Osteoblast (primary cell): ENCODE measurements at regions not wholly inside any gene's neighbourhood (a gene's known extent, or its start where the extent isn't known, plus 50 kb on each side); places are given as distances from the start of the nearest gene placed in this dataset.

Experiments
- DNase-seq: peaks from one replicate; pipeline ENCODE4 v3.0.0; 2011; ENCODE audit warnings: low spot score, mixed read lengths; ENCODE audit not compliant: insufficient read length; ENCODE audit errors: missing footprints
- H2AFZ ChIP-seq: 2 replicates; pipeline ENCODE4 v1.6.0; 2011; ENCODE audit warnings: mild to moderate bottlenecking, low read length
- H3K27ac ChIP-seq: 2 replicates; pipeline ENCODE4 v1.5.1; 2011; ENCODE audit warnings: mild to moderate bottlenecking, low read depth, low read length, moderate library complexity
- H3K27me3 ChIP-seq: 2 replicates; pipeline ENCODE4 v1.6.0; 2012; ENCODE audit warnings: mild to moderate bottlenecking, control low read depth, inconsistent platforms, low read length, moderate library complexity; ENCODE audit not compliant: insufficient read depth
- H3K36me3 ChIP-seq: 2 replicates; pipeline ENCODE4 v1.5.1; 2011; ENCODE audit warnings: mild to moderate bottlenecking, low read length, control low read depth, moderate library complexity; ENCODE audit not compliant: insufficient read depth
- H3K4me1 ChIP-seq: 2 replicates; pipeline ENCODE4 v1.5.1; 2011; ENCODE audit warnings: mild to moderate bottlenecking, low read length, control low read depth, moderate library complexity; ENCODE audit not compliant: insufficient read depth
- H3K4me2 ChIP-seq: 2 replicates; pipeline ENCODE4 v1.6.0; 2011; ENCODE audit warnings: mild to moderate bottlenecking, low read length; ENCODE audit not compliant: insufficient read depth
- H3K4me3 ChIP-seq: fragments of 200-600 bp; sonication (generic); 3 replicates; pipeline ENCODE4 v1.5.1; 2012; ENCODE audit warnings: mild to moderate bottlenecking, low read length, inconsistent platforms; ENCODE audit not compliant: insufficient read depth
- H3K79me2 ChIP-seq: 2 replicates; pipeline ENCODE4 v1.6.0; 2012; ENCODE audit warnings: mild to moderate bottlenecking, low read length, control low read depth, inconsistent platforms; ENCODE audit not compliant: insufficient read depth
- H3K9me3 ChIP-seq: 2 replicates; pipeline ENCODE4 v1.5.1; 2011; ENCODE audit warnings: low read depth, low read length, control low read depth
- H4K20me1 ChIP-seq: 2 replicates; pipeline ENCODE4 v1.6.0; 2012; ENCODE audit warnings: mild to moderate bottlenecking, low read length, control low read depth; ENCODE audit not compliant: insufficient read depth
- TF ChIP-seq, protein P1 (sequence below): IDR thresholded peaks from 2 replicates; pipeline ENCODE4 v1.5.1; 2011; ENCODE audit warnings: mild to moderate bottlenecking, low read depth, low read length, moderate library complexity; ENCODE audit errors: extremely low read depth

DNA sequence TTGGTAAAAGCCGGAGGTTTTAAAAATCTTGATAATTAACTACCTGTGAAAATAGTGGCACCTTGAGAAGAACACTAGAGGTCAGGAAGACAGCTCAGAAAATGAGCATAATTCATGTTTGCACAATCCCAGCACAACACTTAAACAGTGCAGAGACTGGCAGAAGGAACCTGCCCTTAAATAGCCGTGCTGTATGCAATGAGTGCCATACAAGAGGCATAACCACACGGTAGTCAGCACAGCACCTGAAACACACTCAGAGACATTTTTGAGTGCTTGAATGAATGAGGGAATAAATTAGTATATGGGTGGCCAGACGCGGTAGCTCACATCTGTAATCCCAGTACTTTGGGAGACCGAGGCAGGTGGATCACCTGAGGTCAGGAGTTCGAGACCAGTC, 164.9 kb downstream of the PAX3 start:
- Histone ChIP-seq H4K20me1 (no peaks in the 10 kb centered on the region), H3K36me3 (no peaks in the 10 kb centered on the region), H3K9me3 (no peaks in the 10 kb centered on the region), H3K4me3 (no peak overlapping the region), H3K4me1 (no peaks in the 10 kb centered on the region), H3K4me2 (no peak overlapping the region), H2AFZ (no peak overlapping the region), H3K79me2 (no peaks in the 10 kb centered on the region), H3K27ac (no peak overlapping the region), H3K27me3 (no peaks in the 10 kb centered on the region)
- DNase-seq, result no peak
- TF ChIP-seq, protein P1, sequence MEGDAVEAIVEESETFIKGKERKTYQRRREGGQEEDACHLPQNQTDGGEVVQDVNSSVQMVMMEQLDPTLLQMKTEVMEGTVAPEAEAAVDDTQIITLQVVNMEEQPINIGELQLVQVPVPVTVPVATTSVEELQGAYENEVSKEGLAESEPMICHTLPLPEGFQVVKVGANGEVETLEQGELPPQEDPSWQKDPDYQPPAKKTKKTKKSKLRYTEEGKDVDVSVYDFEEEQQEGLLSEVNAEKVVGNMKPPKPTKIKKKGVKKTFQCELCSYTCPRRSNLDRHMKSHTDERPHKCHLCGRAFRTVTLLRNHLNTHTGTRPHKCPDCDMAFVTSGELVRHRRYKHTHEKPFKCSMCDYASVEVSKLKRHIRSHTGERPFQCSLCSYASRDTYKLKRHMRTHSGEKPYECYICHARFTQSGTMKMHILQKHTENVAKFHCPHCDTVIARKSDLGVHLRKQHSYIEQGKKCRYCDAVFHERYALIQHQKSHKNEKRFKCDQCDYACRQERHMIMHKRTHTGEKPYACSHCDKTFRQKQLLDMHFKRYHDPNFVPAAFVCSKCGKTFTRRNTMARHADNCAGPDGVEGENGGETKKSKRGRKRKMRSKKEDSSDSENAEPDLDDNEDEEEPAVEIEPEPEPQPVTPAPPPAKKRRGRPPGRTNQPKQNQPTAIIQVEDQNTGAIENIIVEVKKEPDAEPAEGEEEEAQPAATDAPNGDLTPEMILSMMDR, result no peak

DNA sequence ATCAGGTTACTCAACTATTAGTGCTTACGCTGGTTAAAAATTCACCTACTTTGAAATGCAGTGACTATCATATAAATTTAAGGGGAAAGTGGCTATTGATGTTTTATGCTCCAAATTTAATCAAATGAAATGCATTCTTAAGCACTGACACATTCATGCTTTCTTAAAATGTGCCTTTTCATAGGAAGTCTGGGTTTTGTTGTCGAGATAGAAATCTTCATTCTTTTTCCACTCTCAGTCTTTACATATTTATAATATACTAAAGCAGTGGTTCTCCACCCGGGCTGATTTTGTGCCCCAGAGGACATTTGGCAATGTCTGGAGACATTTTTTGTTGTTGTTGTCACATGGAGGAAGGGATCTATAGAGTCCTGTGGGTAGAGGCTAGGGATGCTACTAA, 167.9 kb downstream of the PAX3 start:
- no peak for DNase-seq
- Histone ChIP-seq H2AFZ (no peak overlapping the region), H3K27ac (no peak overlapping the region), H3K36me3 (no peaks in the 10 kb centered on the region), H4K20me1 (no peaks in the 10 kb centered on the region), H3K4me3 (no peak overlapping the region), H3K79me2 (no peaks in the 10 kb centered on the region), H3K27me3 (no peaks in the 10 kb centered on the region), H3K4me2 (no peak overlapping the region), H3K9me3 (peaks cover 2% of the 10 kb centered on the region), H3K4me1 (no peaks in the 10 kb centered on the region)
- TF ChIP-seq, protein P1, result no peak

DNA sequence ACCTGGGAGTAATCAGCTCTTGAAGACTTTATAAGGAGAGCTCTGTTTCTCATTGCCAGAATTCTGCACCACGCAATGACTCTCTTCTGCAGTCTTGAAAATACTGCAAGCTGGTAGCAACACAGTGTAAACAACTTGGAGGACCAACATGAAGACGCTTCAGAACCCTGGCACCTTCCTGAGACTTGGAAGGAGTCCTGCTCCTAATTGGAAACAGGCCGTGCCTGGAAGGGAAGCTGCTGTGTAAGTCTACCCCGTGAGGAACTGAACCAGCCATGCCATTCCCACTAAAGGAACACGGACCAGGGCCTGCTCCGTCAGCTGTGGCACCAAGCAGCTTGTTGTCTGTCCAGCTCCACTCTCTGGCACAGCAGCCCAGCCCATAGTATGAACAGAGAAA, 171.1 kb downstream of the PAX3 start:
- no peak for DNase-seq
- TF ChIP-seq, protein P1, result no peak
- no peaks in the 10 kb centered on the region for H3K27me3 ChIP-seq
- H3K27ac ChIP-seq, result no peak overlapping the region
- H3K9me3 ChIP-seq, result peaks cover 2% of the 10 kb centered on the region
- H3K4me2 ChIP-seq, result no peak overlapping the region
- no peak overlapping the region for H2AFZ ChIP-seq
- no peaks in the 10 kb centered on the region for H3K4me1 ChIP-seq
- H3K36me3 ChIP-seq, result no peaks in the 10 kb centered on the region
- H4K20me1 ChIP-seq, result no peaks in the 10 kb centered on the region
- H3K79me2 ChIP-seq, result no peaks in the 10 kb centered on the region
- H3K4me3 ChIP-seq, result no peak overlapping the region

DNA sequence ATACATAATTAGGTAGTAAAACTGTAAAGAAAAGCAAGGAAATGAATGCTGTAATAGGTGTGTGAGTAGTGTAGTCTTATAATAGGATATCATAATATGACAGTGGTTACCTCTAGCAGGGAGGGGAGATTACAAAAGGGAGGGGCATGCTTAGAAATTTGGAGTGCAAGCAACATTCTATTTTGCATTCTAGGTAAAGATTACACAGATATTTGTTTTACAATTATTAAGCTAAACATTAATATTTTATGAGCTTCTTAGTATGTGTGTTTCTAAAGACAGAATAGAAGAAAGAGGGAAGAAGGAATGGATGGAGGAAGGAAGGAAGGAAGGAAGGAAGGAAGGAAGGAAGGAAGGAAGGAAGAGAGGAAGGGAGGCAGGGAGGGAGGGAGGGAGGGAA, 177.9 kb downstream of the PAX3 start:
- H3K27ac ChIP-seq, result no peak overlapping the region
- no peak overlapping the region for H3K4me3 ChIP-seq
- no peak overlapping the region for H3K4me2 ChIP-seq
- no peaks in the 10 kb centered on the region for H4K20me1 ChIP-seq
- H3K4me1 ChIP-seq, result no peaks in the 10 kb centered on the region
- no peaks in the 10 kb centered on the region for H3K27me3 ChIP-seq
- no peaks in the 10 kb centered on the region for H3K79me2 ChIP-seq
- no peaks in the 10 kb centered on the region for H3K9me3 ChIP-seq
- no peaks in the 10 kb centered on the region for H3K36me3 ChIP-seq
- TF ChIP-seq, protein P1, result no peak
- no peak for DNase-seq
- H2AFZ ChIP-seq, result no peak overlapping the region
